ENCODE measurements at regions not wholly inside any gene's neighbourhood (a gene's known extent, or its start where the extent isn't known, plus 50 kb on each side); places are given as distances from the start of the nearest gene placed in this dataset.

DNA sequence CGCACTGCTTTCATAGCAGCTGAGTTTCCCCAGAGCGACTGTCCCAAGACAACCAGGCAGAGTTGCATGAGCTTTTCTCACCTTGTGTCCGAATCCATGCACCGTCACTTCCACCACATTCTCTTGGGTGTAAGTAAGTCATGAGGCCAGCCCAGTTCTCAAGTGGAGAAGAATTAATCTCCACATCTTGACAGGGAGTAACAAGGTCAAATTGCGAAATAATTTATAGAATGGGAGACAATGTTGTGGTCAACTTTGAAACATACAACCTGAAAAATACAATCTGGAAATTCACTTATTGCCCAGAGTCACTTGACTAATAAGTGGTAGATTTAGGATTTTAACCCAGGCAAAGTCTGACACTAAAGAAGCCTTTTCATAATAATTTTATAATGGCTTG is 123.7 kb downstream of the UFM1 start:
- TF ChIP-seq, protein P1, sequence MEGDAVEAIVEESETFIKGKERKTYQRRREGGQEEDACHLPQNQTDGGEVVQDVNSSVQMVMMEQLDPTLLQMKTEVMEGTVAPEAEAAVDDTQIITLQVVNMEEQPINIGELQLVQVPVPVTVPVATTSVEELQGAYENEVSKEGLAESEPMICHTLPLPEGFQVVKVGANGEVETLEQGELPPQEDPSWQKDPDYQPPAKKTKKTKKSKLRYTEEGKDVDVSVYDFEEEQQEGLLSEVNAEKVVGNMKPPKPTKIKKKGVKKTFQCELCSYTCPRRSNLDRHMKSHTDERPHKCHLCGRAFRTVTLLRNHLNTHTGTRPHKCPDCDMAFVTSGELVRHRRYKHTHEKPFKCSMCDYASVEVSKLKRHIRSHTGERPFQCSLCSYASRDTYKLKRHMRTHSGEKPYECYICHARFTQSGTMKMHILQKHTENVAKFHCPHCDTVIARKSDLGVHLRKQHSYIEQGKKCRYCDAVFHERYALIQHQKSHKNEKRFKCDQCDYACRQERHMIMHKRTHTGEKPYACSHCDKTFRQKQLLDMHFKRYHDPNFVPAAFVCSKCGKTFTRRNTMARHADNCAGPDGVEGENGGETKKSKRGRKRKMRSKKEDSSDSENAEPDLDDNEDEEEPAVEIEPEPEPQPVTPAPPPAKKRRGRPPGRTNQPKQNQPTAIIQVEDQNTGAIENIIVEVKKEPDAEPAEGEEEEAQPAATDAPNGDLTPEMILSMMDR (IDR thresholded peaks at IDR 0.05) = no peak
- no peak for TF ChIP-seq NFIC (IDR thresholded peaks at IDR 0.05; ENCODE audit: borderline replicate concordance)
- TF ChIP-seq CHD2 (IDR thresholded peaks at IDR 0.05; ENCODE audit: low read length, partially characterized antibody) = no peak
- no peak for TF ChIP-seq RFX5 (IDR thresholded peaks at IDR 0.05; ENCODE audit: low read length)
- no peak for TF ChIP-seq RXRA (IDR thresholded peaks at IDR 0.05; ENCODE audit: borderline replicate concordance, low read depth)
- no peak for TF ChIP-seq POLR2AphosphoS5 (IDR thresholded peaks at IDR 0.05; ENCODE audit: low read depth, low read length)

Data from SK-N-SH (cell line).